ENCODE measurements at regions not wholly inside any gene's neighbourhood (a gene's known extent, or its start where the extent isn't known, plus 50 kb on each side); places are given as distances from the start of the nearest gene placed in this dataset.
"Not testable (repeated sequence)": the region's sequence is repeated elsewhere in the genome, so short reads cannot be mapped to it uniquely, and the experiment has no call there.

DNA sequence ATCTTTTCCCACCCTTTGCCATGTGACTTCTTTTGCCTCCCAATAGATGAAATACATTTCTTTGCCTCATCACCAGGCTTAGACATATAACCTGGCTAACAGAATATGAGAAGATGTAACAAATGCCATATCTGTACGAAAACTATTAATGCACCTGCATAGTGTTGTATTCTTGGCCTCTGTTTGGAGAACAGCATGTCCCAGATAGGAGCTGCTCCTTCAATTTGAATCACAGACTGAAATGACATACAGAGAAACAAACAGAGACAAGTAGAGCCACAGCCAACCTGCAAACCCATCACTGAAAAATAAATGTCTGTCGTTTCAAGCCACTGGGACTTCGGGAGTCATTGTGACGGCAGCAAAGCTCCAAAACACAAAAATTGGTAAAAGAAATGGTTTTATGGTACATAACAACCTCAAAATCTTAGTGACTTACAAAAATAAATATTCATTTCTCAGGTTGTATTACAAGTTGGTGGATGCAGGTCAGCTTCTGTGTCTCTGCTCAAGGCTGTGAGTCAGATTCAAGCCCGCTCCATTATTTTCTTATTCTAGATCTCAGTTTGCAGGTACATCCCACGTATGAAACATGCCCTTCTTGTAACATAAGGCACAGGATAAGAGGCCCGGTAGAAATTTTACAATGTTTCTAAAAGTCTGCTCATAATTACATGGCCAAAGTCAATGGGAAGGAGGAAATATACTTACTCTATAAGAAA lies 171.3 kb upstream of the SOX6 start:
- Histone ChIP-seq H3K9me3 (ENCODE audit: insufficient read depth, low read length) (no peaks in the 10 kb centered on the region), H3K4me1 (ENCODE audit: insufficient read depth, insufficient read length) (no peaks in the 10 kb centered on the region), H3K4me3 (ENCODE audit: insufficient read length, low read depth) (no peak overlapping the region), H3K27me3 (ENCODE audit: insufficient read depth, insufficient read length) (no peaks in the 10 kb centered on the region), H3K9ac (ENCODE audit: insufficient read length, low read depth) (no peak overlapping the region), H3K36me3 (ENCODE audit: insufficient read depth, insufficient read length, low read length) (no peaks in the 10 kb centered on the region)
- no peak for DNase-seq (ENCODE audit: low read depth, low spot score)
- TF ChIP-seq YY1 (IDR thresholded peaks at IDR 0.05; ENCODE audit: insufficient read depth, insufficient read length) (no peak), ZNF274 (IDR thresholded peaks at IDR 0.05; ENCODE audit: low read depth, low read length) (no peak), SUZ12 (IDR thresholded peaks at IDR 0.05; ENCODE audit: extremely low read depth, insufficient read depth, insufficient read length) (no peak)

GRCh38 chr11:16526947-16527346 lies 170.6 kb upstream of the SOX6 start:
- Histone ChIP-seq H3K4me1 (ENCODE audit: insufficient read depth, insufficient read length) (no peaks in the 10 kb centered on the region), H3K9ac (ENCODE audit: insufficient read length, low read depth) (no peak overlapping the region), H3K4me3 (ENCODE audit: insufficient read length, low read depth) (no peak overlapping the region), H3K9me3 (ENCODE audit: insufficient read depth, low read length) (no peaks in the 10 kb centered on the region), H3K27me3 (ENCODE audit: insufficient read depth, insufficient read length) (no peaks in the 10 kb centered on the region), H3K36me3 (ENCODE audit: insufficient read depth, insufficient read length, low read length) (no peaks in the 10 kb centered on the region)
- no peak for DNase-seq (ENCODE audit: low read depth, low spot score)
- TF ChIP-seq SUZ12 (IDR thresholded peaks at IDR 0.05; ENCODE audit: extremely low read depth, insufficient read depth, insufficient read length) (no peak), ZNF274 (IDR thresholded peaks at IDR 0.05; ENCODE audit: low read depth, low read length) (no peak)

DNA sequence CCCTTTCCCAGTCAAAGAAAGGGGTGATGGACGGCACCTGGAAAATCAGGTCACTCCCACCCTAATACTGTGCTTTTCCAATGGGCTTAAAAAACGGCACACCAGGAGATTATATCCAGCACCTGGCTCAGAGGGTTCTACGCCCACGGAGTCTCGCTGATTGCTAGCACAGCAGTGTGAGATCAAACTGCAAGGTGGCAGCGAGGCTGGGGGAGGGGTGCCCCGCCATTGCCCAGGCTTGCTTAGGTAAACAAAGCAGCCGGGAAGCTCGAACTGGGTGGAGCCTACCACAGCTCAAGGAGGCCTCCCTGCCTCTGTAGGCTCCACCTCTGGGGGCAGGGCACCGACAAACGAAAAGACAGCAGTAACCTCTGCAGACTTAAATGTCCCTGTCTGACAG lies 164.4 kb upstream of the SOX6 start:
- not testable (repeated sequence) for H3K4me1 ChIP-seq (ENCODE audit: insufficient read depth, insufficient read length); H3K27me3 ChIP-seq (ENCODE audit: insufficient read depth, insufficient read length); H3K36me3 ChIP-seq (ENCODE audit: insufficient read depth, insufficient read length, low read length); DNase-seq (ENCODE audit: low read depth, low spot score); H3K9ac ChIP-seq (ENCODE audit: insufficient read length, low read depth); H3K9me3 ChIP-seq (ENCODE audit: insufficient read depth, low read length); H3K4me3 ChIP-seq (ENCODE audit: insufficient read length, low read depth)

GRCh38 chr11:16512899-16513241 lies 156.5 kb upstream of the SOX6 start:
- Histone ChIP-seq H3K9ac (ENCODE audit: insufficient read length, low read depth) (no peak overlapping the region), H3K9me3 (ENCODE audit: insufficient read depth, low read length) (no peaks in the 10 kb centered on the region), H3K4me3 (ENCODE audit: insufficient read length, low read depth) (no peak overlapping the region), H3K36me3 (ENCODE audit: insufficient read depth, insufficient read length, low read length) (no peaks in the 10 kb centered on the region), H3K4me1 (ENCODE audit: insufficient read depth, insufficient read length) (no peaks in the 10 kb centered on the region), H3K27me3 (ENCODE audit: insufficient read depth, insufficient read length) (no peaks in the 10 kb centered on the region)
- DNase-seq (ENCODE audit: low read depth, low spot score), result no peak
- TF ChIP-seq ZNF274 (IDR thresholded peaks at IDR 0.05; ENCODE audit: low read depth, low read length) (no peak), YY1 (IDR thresholded peaks at IDR 0.05; ENCODE audit: insufficient read depth, insufficient read length) (no peak), SUZ12 (IDR thresholded peaks at IDR 0.05; ENCODE audit: extremely low read depth, insufficient read depth, insufficient read length) (no peak)

- Histone ChIP-seq H3K4me1 (ENCODE audit: insufficient read depth, insufficient read length) (no peaks in the 10 kb centered on the region), H3K9me3 (ENCODE audit: insufficient read depth, low read length) (no peaks in the 10 kb centered on the region), H3K36me3 (ENCODE audit: insufficient read depth, insufficient read length, low read length) (no peaks in the 10 kb centered on the region), H3K9ac (ENCODE audit: insufficient read length, low read depth) (no peak overlapping the region), H3K4me3 (ENCODE audit: insufficient read length, low read depth) (no peak overlapping the region), H3K27me3 (ENCODE audit: insufficient read depth, insufficient read length) (no peaks in the 10 kb centered on the region)
- TF ChIP-seq ZNF274 (IDR thresholded peaks at IDR 0.05; ENCODE audit: low read depth, low read length) (no peak), SUZ12 (IDR thresholded peaks at IDR 0.05; ENCODE audit: extremely low read depth, insufficient read depth, insufficient read length) (no peak), YY1 (IDR thresholded peaks at IDR 0.05; ENCODE audit: insufficient read depth, insufficient read length) (no peak)
- no peak for DNase-seq (ENCODE audit: low read depth, low spot score)
Measured at GRCh38 chr11:16512198-16512898, 156.0 kb upstream of the SOX6 start.

GRCh38 chr11:16511116-16512114 lies 155.1 kb upstream of the SOX6 start:
- Histone ChIP-seq H3K4me3 (ENCODE audit: insufficient read length, low read depth) (no peak overlapping the region), H3K27me3 (ENCODE audit: insufficient read depth, insufficient read length) (no peaks in the 10 kb centered on the region), H3K9me3 (ENCODE audit: insufficient read depth, low read length) (0 out of 2 replicates have a peak, but pooled peaks cover under 1% of the 10 kb centered on the region), H3K36me3 (ENCODE audit: insufficient read depth, insufficient read length, low read length) (no peaks in the 10 kb centered on the region), H3K9ac (ENCODE audit: insufficient read length, low read depth) (no peak overlapping the region), H3K4me1 (ENCODE audit: insufficient read depth, insufficient read length) (no peaks in the 10 kb centered on the region)
- DNase-seq (ENCODE audit: low read depth, low spot score), result no peak
- no peak for TF ChIP-seq ZNF274 (IDR thresholded peaks at IDR 0.05; ENCODE audit: low read depth, low read length)
- TF ChIP-seq YY1 (IDR thresholded peaks at IDR 0.05; ENCODE audit: insufficient read depth, insufficient read length), result no peak
- no peak for TF ChIP-seq SUZ12 (IDR thresholded peaks at IDR 0.05; ENCODE audit: extremely low read depth, insufficient read depth, insufficient read length)

DNA sequence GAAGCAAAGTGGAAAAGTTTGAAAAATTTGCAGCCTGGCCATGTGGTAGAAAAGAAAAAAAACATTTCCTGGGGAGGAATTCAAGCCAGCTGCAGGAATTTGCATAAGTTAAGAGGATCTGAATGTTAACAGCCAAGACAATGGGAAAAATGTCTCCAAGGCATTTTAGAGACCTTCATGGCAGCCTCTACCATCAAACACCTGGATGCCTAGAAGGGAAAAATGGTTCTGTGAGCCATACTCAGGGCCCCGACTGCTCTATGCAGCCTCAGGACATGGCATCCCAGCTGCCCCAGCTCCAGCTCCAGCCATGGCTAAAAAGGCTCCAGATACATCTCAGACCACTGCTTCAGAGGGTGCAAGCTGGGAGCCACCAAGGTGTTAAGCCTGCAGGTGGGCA lies 149.1 kb upstream of the SOX6 start:
- no peaks in the 10 kb centered on the region for H3K27me3 ChIP-seq (ENCODE audit: insufficient read depth, insufficient read length)
- H3K9ac ChIP-seq (ENCODE audit: insufficient read length, low read depth), result no peak overlapping the region
- peaks cover 12% of the 10 kb centered on the region; the same call in 1 of the 2 replicates for H3K9me3 ChIP-seq (ENCODE audit: insufficient read depth, low read length)
- no peaks in the 10 kb centered on the region for H3K36me3 ChIP-seq (ENCODE audit: insufficient read depth, insufficient read length, low read length)
- no peak overlapping the region for H3K4me3 ChIP-seq (ENCODE audit: insufficient read length, low read depth)
- no peak for DNase-seq (ENCODE audit: low read depth, low spot score)
- TF ChIP-seq ZNF274 (IDR thresholded peaks at IDR 0.05; ENCODE audit: low read depth, low read length) (no peak), YY1 (IDR thresholded peaks at IDR 0.05; ENCODE audit: insufficient read depth, insufficient read length) (no peak), SUZ12 (IDR thresholded peaks at IDR 0.05; ENCODE audit: extremely low read depth, insufficient read depth, insufficient read length) (no peak)
- H3K4me1 ChIP-seq (ENCODE audit: insufficient read depth, insufficient read length), result no peaks in the 10 kb centered on the region

DNA sequence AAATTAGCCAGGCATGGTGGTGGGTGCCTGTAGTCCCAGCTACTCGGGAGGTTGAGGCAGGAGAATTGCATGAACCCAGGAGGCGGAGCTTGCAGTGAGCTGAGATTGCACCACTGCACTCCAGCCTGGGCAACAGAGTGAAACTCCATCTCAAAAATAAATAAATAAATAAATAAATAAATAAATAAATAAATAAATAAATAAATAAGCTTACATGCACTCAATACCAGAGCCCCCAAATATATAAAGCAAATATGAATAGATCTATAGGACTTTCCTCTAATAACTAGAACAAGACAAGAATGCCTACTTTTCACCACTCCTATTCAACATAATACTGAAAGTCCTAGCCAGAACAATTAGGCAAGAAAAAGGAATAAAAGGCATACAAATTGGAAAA lies 147.5 kb upstream of the SOX6 start:
- H3K9me3 ChIP-seq (ENCODE audit: insufficient read depth, low read length), result peaks cover 12% of the 10 kb centered on the region; the same call in 1 of the 2 replicates
- not testable (repeated sequence) for H3K27me3 ChIP-seq (ENCODE audit: insufficient read depth, insufficient read length); H3K36me3 ChIP-seq (ENCODE audit: insufficient read depth, insufficient read length, low read length); H3K4me3 ChIP-seq (ENCODE audit: insufficient read length, low read depth); DNase-seq (ENCODE audit: low read depth, low spot score); H3K4me1 ChIP-seq (ENCODE audit: insufficient read depth, insufficient read length); H3K9ac ChIP-seq (ENCODE audit: insufficient read length, low read depth)
